ENCODE measurements at regions not wholly inside any gene's neighbourhood (a gene's known extent, or its start where the extent isn't known, plus 50 kb on each side); places are given as distances from the start of the nearest gene placed in this dataset.

- Histone ChIP-seq H3K9me3 (ENCODE audit: control insufficient read depth, low read length) (no peaks in the 10 kb centered on the region), H3K4me3 (ENCODE audit: low read length) (no peak overlapping the region), H3K27ac (ENCODE audit: low read length) (no peak overlapping the region), H3K4me1 (ENCODE audit: control insufficient read depth, insufficient read depth, low read length) (no peaks in the 10 kb centered on the region), H3K27me3 (ENCODE audit: control insufficient read depth, insufficient read depth) (no peaks in the 10 kb centered on the region)
- intact Hi-C loops (cut with DNase I), result no loop called here
- DNase-seq, result no peak
- ATAC-seq, result no peak
- WGBS, result 52% methylated on average over 2 of the region's 2 CpGs
Observed at GRCh38 chr9:78958892-78959291, 612.9 kb upstream of the TLE4 start.

GRCh38 chr9:78962156-78962555 is 609.6 kb upstream of the TLE4 start:
- Histone ChIP-seq H3K27me3 (ENCODE audit: control insufficient read depth, insufficient read depth) (no peaks in the 10 kb centered on the region), H3K4me3 (ENCODE audit: low read length) (no peak overlapping the region), H3K4me1 (ENCODE audit: control insufficient read depth, insufficient read depth, low read length) (no peaks in the 10 kb centered on the region), H3K9me3 (ENCODE audit: control insufficient read depth, low read length) (no peaks in the 10 kb centered on the region), H3K27ac (ENCODE audit: low read length) (no peak overlapping the region)
- intact Hi-C loops (cut with DNase I), result no loop called here
- ATAC-seq (no peak), DNase-seq (no peak)
- WGBS, result 65% methylated on average over 2 of the region's 2 CpGs

GRCh38 chr9:78963911-78964310 is 607.9 kb upstream of the TLE4 start:
- no peak overlapping the region for H3K27ac ChIP-seq (ENCODE audit: low read length)
- ATAC-seq (no peak), DNase-seq (no peak)
- no peak overlapping the region for H3K4me3 ChIP-seq (ENCODE audit: low read length)
- no peaks in the 10 kb centered on the region for H3K4me1 ChIP-seq (ENCODE audit: control insufficient read depth, insufficient read depth, low read length)
- no peaks in the 10 kb centered on the region for H3K27me3 ChIP-seq (ENCODE audit: control insufficient read depth, insufficient read depth)
- H3K9me3 ChIP-seq (ENCODE audit: control insufficient read depth, low read length), result no peaks in the 10 kb centered on the region
- intact Hi-C loops (cut with DNase I), result no loop called here

- Histone ChIP-seq H3K27ac (ENCODE audit: low read length) (no peak overlapping the region), H3K4me1 (ENCODE audit: control insufficient read depth, insufficient read depth, low read length) (no peaks in the 10 kb centered on the region), H3K9me3 (ENCODE audit: control insufficient read depth, low read length) (no peaks in the 10 kb centered on the region), H3K27me3 (ENCODE audit: control insufficient read depth, insufficient read depth) (no peaks in the 10 kb centered on the region), H3K4me3 (ENCODE audit: low read length) (no peak overlapping the region)
- ATAC-seq, result no peak
- no peak for DNase-seq
- 67% methylated on average over 3 of the region's 3 CpGs for WGBS
- intact Hi-C loops (cut with DNase I), result no loop called here
Observed at GRCh38 chr9:78967596-78968217, 604.1 kb upstream of the TLE4 start.

- intact Hi-C loops (cut with DNase I), result no loop called here
- no peaks in the 10 kb centered on the region for H3K9me3 ChIP-seq (ENCODE audit: control insufficient read depth, low read length)
- no peak for DNase-seq
- no peak overlapping the region for H3K4me3 ChIP-seq (ENCODE audit: low read length)
- H3K27me3 ChIP-seq (ENCODE audit: control insufficient read depth, insufficient read depth), result no peaks in the 10 kb centered on the region
- WGBS, result 80% methylated on average over 2 of the region's 2 CpGs
- H3K27ac ChIP-seq (ENCODE audit: low read length), result no peak overlapping the region
- no peak for ATAC-seq
- no peaks in the 10 kb centered on the region for H3K4me1 ChIP-seq (ENCODE audit: control insufficient read depth, insufficient read depth, low read length)
Observed at GRCh38 chr9:78970375-78970774, 601.4 kb upstream of the TLE4 start.

- Histone ChIP-seq H3K27ac (ENCODE audit: low read length) (no peak overlapping the region), H3K27me3 (ENCODE audit: control insufficient read depth, insufficient read depth) (no peaks in the 10 kb centered on the region), H3K4me3 (ENCODE audit: low read length) (no peak overlapping the region), H3K9me3 (ENCODE audit: control insufficient read depth, low read length) (no peaks in the 10 kb centered on the region), H3K4me1 (ENCODE audit: control insufficient read depth, insufficient read depth, low read length) (no peaks in the 10 kb centered on the region)
- no peak for DNase-seq
- ATAC-seq, result no peak
- intact Hi-C loops (cut with DNase I), result no loop called here
- 15% methylated on average over 4 of the region's 4 CpGs for WGBS
Observed at GRCh38 chr9:78971540-78971939, 600.2 kb upstream of the TLE4 start.

GRCh38 chr9:78972303-78972999 is 599.3 kb upstream of the TLE4 start:
- Histone ChIP-seq H3K27me3 (ENCODE audit: control insufficient read depth, insufficient read depth) (no peaks in the 10 kb centered on the region), H3K4me3 (ENCODE audit: low read length) (no peak overlapping the region), H3K27ac (ENCODE audit: low read length) (no peak overlapping the region), H3K9me3 (ENCODE audit: control insufficient read depth, low read length) (no peaks in the 10 kb centered on the region), H3K4me1 (ENCODE audit: control insufficient read depth, insufficient read depth, low read length) (no peaks in the 10 kb centered on the region)
- 15% methylated on average over 1 of the region's 1 CpG for WGBS
- intact Hi-C loops (cut with DNase I), result no loop called here
- DNase-seq, result no peak
- ATAC-seq, result no peak

GRCh38 chr9:78973907-78974306 is 597.9 kb upstream of the TLE4 start:
- Histone ChIP-seq H3K4me1 (ENCODE audit: control insufficient read depth, insufficient read depth, low read length) (no peaks in the 10 kb centered on the region), H3K27me3 (ENCODE audit: control insufficient read depth, insufficient read depth) (no peaks in the 10 kb centered on the region), H3K4me3 (ENCODE audit: low read length) (no peak overlapping the region), H3K27ac (ENCODE audit: low read length) (no peak overlapping the region), H3K9me3 (ENCODE audit: control insufficient read depth, low read length) (no peaks in the 10 kb centered on the region)
- no peak for DNase-seq
- no peak for ATAC-seq
- intact Hi-C loops (cut with DNase I), result no loop called here

- 88% methylated on average over 3 of the region's 3 CpGs for WGBS
- Histone ChIP-seq H3K4me1 (ENCODE audit: control insufficient read depth, insufficient read depth, low read length) (no peaks in the 10 kb centered on the region), H3K27ac (ENCODE audit: low read length) (no peak overlapping the region), H3K4me3 (ENCODE audit: low read length) (no peak overlapping the region), H3K9me3 (ENCODE audit: control insufficient read depth, low read length) (no peaks in the 10 kb centered on the region), H3K27me3 (ENCODE audit: control insufficient read depth, insufficient read depth) (no peaks in the 10 kb centered on the region)
- intact Hi-C loops (cut with DNase I), result no loop called here
- DNase-seq, result no peak
- no peak for ATAC-seq
Observed at GRCh38 chr9:78982849-78983248, 588.9 kb upstream of the TLE4 start.

GRCh38 chr9:78985084-78985738 is 586.6 kb upstream of the TLE4 start:
- ATAC-seq (no peak), DNase-seq (no peak)
- H3K4me1 ChIP-seq (ENCODE audit: control insufficient read depth, insufficient read depth, low read length), result no peaks in the 10 kb centered on the region
- WGBS, result 61% methylated on average over 2 of the region's 2 CpGs
- intact Hi-C loops (cut with DNase I), result no loop called here
- H3K9me3 ChIP-seq (ENCODE audit: control insufficient read depth, low read length), result no peaks in the 10 kb centered on the region
- H3K27me3 ChIP-seq (ENCODE audit: control insufficient read depth, insufficient read depth), result no peaks in the 10 kb centered on the region
- H3K27ac ChIP-seq (ENCODE audit: low read length), result no peak overlapping the region
- no peak overlapping the region for H3K4me3 ChIP-seq (ENCODE audit: low read length)

- no peak for ATAC-seq
- H3K4me1 ChIP-seq (ENCODE audit: control insufficient read depth, insufficient read depth, low read length), result no peaks in the 10 kb centered on the region
- intact Hi-C loops (cut with DNase I), result no loop called here
- DNase-seq, result no peak
- H3K27ac ChIP-seq (ENCODE audit: low read length), result no peak overlapping the region
- H3K27me3 ChIP-seq (ENCODE audit: control insufficient read depth, insufficient read depth), result no peaks in the 10 kb centered on the region
- H3K4me3 ChIP-seq (ENCODE audit: low read length), result no peak overlapping the region
- WGBS, result 83% methylated on average over 2 of the region's 2 CpGs
- no peaks in the 10 kb centered on the region for H3K9me3 ChIP-seq (ENCODE audit: control insufficient read depth, low read length)
Observed at GRCh38 chr9:78986446-78986845, 585.3 kb upstream of the TLE4 start.
